ENCODE measurements at regions not wholly inside any gene's neighbourhood (a gene's known extent, or its start where the extent isn't known, plus 50 kb on each side); places are given as distances from the start of the nearest gene placed in this dataset.

GRCh38 chr15:31473385-31474058, 146.9 kb downstream of the KLF13 start:
- no peak for DNase-seq (ENCODE audit: low spot score)

- peak; percentile 28 for DNase-seq (ENCODE audit: low spot score)
These were observed 147.6 kb downstream of the KLF13 start for GRCh38 chr15:31474059-31474868.

GRCh38 chr15:31476236-31476810, 149.7 kb downstream of the KLF13 start:
- DNase-seq (ENCODE audit: low spot score), result no peak

DNA sequence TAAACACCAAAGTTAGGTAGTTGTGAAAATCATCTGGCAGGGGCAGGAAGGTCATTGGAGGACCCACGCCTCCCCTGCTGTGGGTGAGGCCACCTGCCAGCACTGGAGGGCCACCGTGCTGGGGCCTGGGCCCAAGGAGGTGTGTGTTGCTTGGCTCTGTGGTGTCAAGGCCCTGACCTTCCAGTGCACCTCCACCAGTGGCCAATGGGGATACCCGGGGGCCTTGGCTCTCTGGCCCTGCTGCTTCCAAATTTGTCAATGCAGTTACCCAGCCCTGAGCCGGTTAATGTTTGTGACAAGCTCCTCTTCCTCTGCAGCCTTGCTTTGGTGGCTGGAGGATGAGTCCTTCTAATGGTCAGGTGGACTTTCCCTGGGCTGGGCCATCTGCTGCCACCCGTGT, 150.2 kb downstream of the KLF13 start:
- DNase-seq (ENCODE audit: low spot score), result no peak

- no peak for DNase-seq (ENCODE audit: low spot score)
These were observed 150.7 kb downstream of the KLF13 start for GRCh38 chr15:31477301-31477700.

DNA sequence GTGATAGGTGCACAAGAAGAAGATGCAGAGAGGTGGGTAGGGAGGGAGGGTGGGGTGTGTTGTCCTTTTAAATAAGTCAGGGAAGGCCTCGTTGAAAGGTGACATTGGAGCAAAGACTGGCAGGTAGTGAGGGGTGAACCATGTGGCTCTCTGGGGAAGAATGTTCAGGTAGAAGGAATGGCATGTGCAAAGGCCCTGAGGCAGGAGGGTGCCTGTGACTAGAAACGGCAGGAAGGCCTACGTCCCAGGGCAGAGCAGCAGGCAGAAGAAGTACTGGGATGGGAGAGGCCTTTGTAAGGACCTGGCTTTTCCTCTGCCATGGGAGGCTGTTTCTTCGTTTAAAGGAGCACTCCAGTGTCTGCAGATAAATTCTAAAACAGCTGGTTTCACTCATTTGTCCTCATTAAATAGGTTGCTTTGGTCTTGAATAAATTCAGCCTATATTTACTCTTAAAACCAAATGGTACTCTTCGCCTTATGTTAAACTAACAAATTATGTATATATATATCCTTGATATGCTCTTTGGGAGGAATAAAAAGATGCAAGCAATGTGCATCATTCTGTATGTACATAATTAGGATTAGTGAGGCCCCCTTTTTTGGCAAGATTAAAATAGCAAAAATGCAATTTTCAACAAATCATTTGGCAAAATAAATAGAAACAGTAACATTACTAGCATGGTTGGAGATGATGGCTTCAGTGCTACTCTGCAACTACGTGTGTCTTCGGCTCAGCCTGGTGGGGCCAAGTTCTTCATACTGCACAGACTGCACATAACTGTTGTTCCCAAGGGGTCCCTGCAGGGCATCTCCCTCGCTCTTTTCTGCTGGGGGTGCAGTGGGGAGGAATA, 151.4 kb downstream of the KLF13 start:
- no peak for DNase-seq (ENCODE audit: low spot score)

- no peak for DNase-seq (ENCODE audit: low spot score)
These were observed 152.1 kb downstream of the KLF13 start for GRCh38 chr15:31478702-31479221.

DNA sequence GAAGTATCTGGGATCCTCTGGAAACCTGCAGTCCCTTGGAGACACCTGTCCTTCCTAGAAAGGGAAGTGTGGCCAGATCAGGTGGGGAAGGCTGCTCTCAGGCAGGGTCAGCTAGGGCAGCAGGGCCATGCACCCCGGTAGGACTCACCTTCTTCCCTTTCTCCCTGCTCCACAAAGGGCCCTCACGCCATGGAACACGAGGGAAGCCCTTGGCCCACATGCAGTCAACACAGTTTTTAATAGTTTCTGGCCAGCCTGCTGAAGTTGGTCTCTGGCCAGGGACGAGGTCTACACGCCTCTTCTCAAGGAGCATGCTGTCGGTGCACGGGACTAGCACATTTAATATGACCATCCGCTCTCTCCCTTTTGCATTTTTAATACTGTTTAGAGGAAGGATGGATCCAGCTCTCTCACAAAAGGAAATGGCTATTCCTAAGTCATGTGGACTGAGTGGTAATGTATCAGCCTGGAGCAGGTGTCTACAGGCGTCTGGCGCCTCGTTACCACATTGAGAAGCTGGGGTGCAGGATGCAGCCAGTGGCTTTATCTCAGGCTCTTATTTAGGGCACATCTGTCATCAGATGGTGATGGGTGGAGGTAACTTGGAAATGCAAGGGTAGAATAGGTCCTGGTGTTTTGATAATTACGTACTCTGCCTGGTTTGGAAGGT, 153.9 kb downstream of the KLF13 start:
- DNase-seq (ENCODE audit: low spot score), result no peak

DNA sequence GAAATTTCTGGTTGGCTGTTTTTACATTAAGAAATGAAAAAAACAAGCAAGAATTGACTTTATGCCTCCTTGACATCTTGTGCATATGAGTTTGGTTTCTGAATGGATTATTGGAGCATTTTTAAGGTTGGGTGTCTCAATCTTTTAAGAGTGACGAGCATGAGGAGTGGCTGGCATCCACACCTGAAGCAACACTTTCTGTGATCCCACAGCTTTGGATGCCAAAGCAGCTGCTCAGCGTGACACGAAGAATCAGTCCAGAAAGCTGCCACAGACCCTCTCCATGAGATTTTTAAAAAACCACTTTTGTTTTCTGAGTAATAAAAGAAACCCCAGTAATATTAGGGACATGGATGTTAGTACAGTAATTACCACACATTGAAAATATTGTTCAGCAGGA, 154.5 kb downstream of the KLF13 start:
- DNase-seq (ENCODE audit: low spot score), result no peak

- no peak for DNase-seq (ENCODE audit: low spot score)
These were observed 155.7 kb downstream of the KLF13 start for GRCh38 chr15:31482122-31482922.

GRCh38 chr15:31483053-31483985, 156.7 kb downstream of the KLF13 start:
- DNase-seq (ENCODE audit: low spot score), result peak; percentile 33

DNA sequence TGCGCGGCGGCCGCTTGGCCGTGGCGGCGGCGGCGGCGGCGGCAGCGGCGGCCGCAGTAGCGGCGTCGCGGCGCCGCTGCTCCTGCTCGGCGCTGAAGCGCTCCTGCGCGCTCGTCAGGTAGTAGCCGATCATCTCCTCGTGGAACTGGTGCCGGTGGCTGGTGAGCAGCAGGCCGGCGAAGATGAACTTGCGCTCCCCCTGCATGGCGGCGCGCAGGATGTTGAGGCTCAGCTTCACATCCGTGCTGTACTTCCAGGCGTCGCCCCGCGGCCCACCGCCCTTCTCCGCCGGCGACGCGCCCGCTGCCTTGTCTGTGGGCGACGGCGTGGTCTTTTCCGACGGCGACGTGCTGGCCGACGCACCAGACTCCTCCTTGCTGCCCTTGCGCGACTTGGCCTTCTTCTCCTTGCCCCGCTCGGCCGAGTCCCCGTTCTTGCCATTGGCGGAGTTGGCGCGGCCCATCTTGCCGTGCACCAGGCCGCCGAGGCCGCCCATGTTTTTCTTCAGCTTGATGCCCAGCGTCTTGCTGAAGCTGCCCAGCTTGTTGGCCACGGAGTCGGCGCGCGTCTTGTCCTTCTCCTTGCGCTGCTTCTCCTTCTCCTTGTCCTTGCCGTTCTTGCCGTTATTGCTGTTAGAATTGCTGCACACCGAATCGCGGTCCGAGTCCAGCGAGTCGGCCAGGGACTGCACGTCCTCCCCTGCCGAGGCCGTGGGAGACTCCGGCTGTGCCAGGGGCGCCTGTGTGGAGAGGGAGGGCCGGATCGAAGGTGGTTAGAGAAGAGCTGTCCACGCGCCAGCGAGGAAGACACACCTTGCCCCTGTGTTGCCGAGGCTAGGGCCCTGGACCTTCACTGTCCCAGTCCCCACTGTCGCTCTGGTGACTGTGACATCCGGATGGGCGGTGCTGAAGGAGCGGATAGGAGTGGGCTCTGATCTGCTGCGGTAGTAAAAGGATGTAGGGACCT, 157.6 kb downstream of the KLF13 start:
- no peak for DNase-seq (ENCODE audit: low spot score)

GRCh38 chr15:31484986-31485385, 158.4 kb downstream of the KLF13 start:
- no peak for DNase-seq (ENCODE audit: low spot score)

GRCh38 chr15:31485431-31485830, 158.8 kb downstream of the KLF13 start:
- no peak for DNase-seq (ENCODE audit: low spot score)

DNA sequence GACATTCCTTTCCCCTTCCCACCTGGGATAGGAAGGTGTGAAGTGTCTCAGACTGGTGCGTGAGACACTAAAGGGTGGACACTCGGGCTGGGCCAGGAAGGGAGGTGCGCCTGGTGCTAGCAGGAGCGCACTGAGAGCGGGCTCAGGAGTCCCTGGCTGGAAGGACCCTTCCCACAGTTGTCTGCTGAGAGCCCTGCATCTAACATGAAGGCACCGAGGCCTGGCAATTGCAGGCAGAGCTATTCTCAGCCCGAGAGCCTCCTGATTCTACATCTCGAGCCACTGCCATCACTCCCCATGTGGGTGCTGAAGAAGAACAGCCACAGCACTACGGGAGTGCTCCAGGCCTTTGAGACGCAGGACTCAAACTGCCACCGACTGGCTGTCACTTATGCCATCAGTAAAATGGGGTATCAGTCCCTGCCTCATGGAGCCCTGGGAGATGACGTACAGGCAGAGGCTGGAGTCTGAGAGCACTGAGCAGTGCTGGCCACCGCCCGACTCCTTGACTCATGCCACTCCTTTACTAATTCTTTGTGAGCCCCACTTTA, 159.4 kb downstream of the KLF13 start:
- DNase-seq (ENCODE audit: low spot score), result no peak

GRCh38 chr15:31486506-31486905, 159.9 kb downstream of the KLF13 start:
- no peak for DNase-seq (ENCODE audit: low spot score)

DNA sequence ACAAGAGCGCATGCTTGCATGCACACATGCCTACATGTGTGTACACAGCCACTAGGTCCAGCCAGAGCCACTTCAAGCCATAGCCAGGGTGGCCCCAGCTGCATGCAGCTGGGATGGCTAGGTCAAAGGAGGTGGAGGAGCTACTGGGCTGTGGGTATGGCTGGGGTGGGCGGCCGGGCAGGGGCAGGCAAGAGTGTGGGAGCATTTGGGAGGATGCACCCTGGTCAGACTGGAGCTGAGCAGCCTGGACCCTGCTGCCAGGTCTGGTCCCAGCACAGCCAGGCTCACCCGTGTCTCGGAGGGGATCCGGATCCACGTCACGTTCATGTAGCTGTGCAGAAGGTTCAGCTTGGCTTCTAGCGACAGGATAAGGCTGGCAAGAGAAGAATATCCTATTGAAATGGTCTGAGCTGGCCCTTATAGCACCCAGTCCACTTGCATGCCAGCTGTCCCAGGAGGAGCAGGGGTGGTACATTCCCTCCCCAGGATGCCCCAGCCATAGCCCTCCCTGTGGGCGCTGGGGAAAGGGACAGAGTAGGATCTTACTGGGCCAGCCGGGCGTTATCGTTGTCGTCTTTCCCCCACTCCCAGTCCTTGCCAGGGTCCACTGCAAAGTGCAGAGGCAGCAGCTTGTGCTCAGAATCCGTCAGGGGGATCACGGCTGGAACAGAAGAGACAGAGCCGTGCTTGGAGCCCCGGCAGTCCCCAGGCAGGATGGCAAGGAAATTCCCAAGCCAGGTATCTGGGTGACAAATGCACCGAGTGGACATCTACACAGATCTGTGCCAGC, 160.5 kb downstream of the KLF13 start:
- DNase-seq (ENCODE audit: low spot score), result no peak

All from activated CD4-positive, alpha-beta T cell treated with anti-CD3 and anti-CD28 coated beads, Interleukin-2, Interleukin-4, amounts not matched to agents 100 ng/mL and 50 ng/mL, durations not matched to agents 16 hours and 8 hours (primary cell).